Peyer's patch (tissue), 4 donors: ENCODE measurements at regions not wholly inside any gene's neighbourhood (a gene's known extent, or its start where the extent isn't known, plus 50 kb on each side); places are given as distances from the start of the nearest gene placed in this dataset.

Experiments
- CTCF ChIP-seq, 6 experiments: fragments of 450-650 bp in 4 of 6; fragments of 200-600 bp in 2 of 6; sonication (generic) in 1 of 6; IDR thresholded peaks; one replicate each; pipeline ENCODE4 v1.5.1; 2017 to 2019; ENCODE audit warnings: antibody characterized with exemption in 6 of 6, mild to moderate bottlenecking in 3 of 6, moderate library complexity in 1 of 6
- POLR2A ChIP-seq, 2 donors: fragments of 450-650 bp; IDR thresholded peaks; one replicate each; pipeline ENCODE4 v1.5.1; 2017; ENCODE audit warnings: antibody characterized with exemption in 2 of 2, mild to moderate bottlenecking in 2 of 2, moderate library complexity in 2 of 2

DNA sequence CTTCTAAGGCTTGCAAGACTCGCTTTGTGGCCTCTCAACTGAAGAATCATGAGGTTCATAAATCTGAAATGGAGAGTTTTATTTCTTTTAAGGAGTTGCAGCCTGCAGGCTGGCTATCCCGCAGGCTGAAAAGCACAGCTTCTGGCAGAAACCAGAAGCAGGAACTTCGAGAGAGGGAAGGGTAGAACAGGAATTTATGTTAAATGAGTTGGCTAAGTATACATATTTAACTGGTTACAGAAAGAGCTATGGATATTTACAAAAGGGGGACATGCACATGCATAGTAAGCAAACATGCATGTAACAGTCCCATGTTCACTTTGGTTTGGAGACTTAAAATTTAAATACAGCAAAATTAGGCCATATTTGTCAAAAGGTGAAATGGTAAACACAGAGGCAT, 787.0 kb downstream of the TFAP2A start:
- TF ChIP-seq CTCF (IDR thresholded peaks at IDR 0.05) = no peak
- TF ChIP-seq POLR2A (IDR thresholded peaks at IDR 0.05) = no peak
